HCT116 (cell line): ENCODE measurements at regions not wholly inside any gene's neighbourhood (a gene's known extent, or its start where the extent isn't known, plus 50 kb on each side); places are given as distances from the start of the nearest gene placed in this dataset.

ENCODE experiments used
- ATAC-seq: fragments of 200-7000 bp; cut with Tn5 transposase; 2 replicates; pipeline ENCODE4 v1.9.1; 2020; ENCODE audit warnings: mild to moderate bottlenecking, moderate library complexity
- BruUV-seq: library from RNA; stranded (reverse); fragments of 400-500 nt; replicated peaks from 2 replicates; lab custom pipeline; 2021; lab: Mats Ljungman, UMichigan
- CTCF ChIA-PET: fragments of 300-600 bp; sonication (Branson Sonifier 250); formaldehyde crosslinking; loops from one replicate; lab custom pipeline; 2021; ENCODE audit warnings: antibody characterized with exemption; lab: Charles Lee
- POLR2A ChIA-PET: fragments of 300-600, 350-600 bp; sonication (Branson Sonifier 250); formaldehyde crosslinking; loops from one replicate; lab custom pipeline; 2021; ENCODE audit warnings: antibody characterized with exemption; lab: Charles Lee
- RAD21 ChIA-PET, 2 experiments: fragments of 300-600 bp; sonication (Branson Sonifier 250); formaldehyde crosslinking; loops; one replicate each; lab custom pipeline; 2023; ENCODE audit warnings: low total read pairs in 2 of 2; ENCODE audit not compliant: uncharacterized antibody in 2 of 2, unreplicated experiment in 2 of 2, low non-redundant PET in 1 of 2; lab: Charles Lee
- DNase-seq: peaks from one replicate; pipeline ENCODE4 v3.0.0-alpha.2; 2010; ENCODE audit warnings: low read depth, low spot score
- H2AFZ ChIP-seq: fragments of 200-600 bp; shearing (Covaris generic), sonication (generic); 2 replicates; pipeline ENCODE4 v1.6.1; 2017; ENCODE audit warnings: low read depth, mixed run types, mixed read lengths, antibody characterized with exemption, low read length; ENCODE audit not compliant: poor library complexity, severe bottlenecking
- H3K27ac ChIP-seq: 2 replicates; pipeline ENCODE4 v1.5.1; 2012; ENCODE audit warnings: low read depth, low read length
- H3K27me3 ChIP-seq: fragments of 200-600 bp; sonication (generic); 2 replicates; pipeline ENCODE4 v1.6.1; 2016; ENCODE audit warnings: mixed run types, low read length, mixed read lengths; ENCODE audit not compliant: insufficient read depth
- H3K36me3 ChIP-seq, 2 experiments: fragments of 200-500 bp in 1 of 2; fragments of 200-600 bp in 1 of 2; sonication (Bioruptor generic) in 1 of 2; sonication (generic) in 1 of 2; 2 replicates each; pipeline versions ENCODE4 v1.5.1 to v1.6.1; 2014 to 2016; ENCODE audit warnings: low read length in 2 of 2, inconsistent platforms in 1 of 2, mixed read lengths in 1 of 2, mixed run types in 1 of 2; ENCODE audit not compliant: insufficient read depth in 2 of 2, control insufficient read depth in 1 of 2
- H3K4me1 ChIP-seq, 2 experiments: fragments of 200-600 bp in 1 of 2; sonication (generic) in 1 of 2; 2 replicates each; pipeline versions ENCODE4 v1.5.1 to v1.6.1; 2012 to 2017; ENCODE audit warnings: low read length in 2 of 2, inconsistent platforms in 1 of 2, mild to moderate bottlenecking in 1 of 2, mixed read lengths in 1 of 2, mixed run types in 1 of 2, moderate library complexity in 1 of 2; ENCODE audit not compliant: insufficient read depth in 2 of 2, control insufficient read depth in 1 of 2
- H3K4me2 ChIP-seq: fragments of 200-600 bp; sonication (generic); 2 replicates; pipeline ENCODE4 v1.6.1; 2017; ENCODE audit warnings: mixed run types, low read length, mixed read lengths
- H3K4me3 ChIP-seq, 2 experiments: fragments of 200-600 bp in 1 of 2; sonication (generic) in 1 of 2; replicated peaks in 1 of 2; 2 replicates each; pipeline ENCODE4 v1.5.1; 2011 to 2016; ENCODE audit warnings: low read length in 2 of 2, control low read depth in 1 of 2, low read depth in 1 of 2, mild to moderate bottlenecking in 1 of 2, mixed read lengths in 1 of 2, mixed run types in 1 of 2
- H3K79me2 ChIP-seq: fragments of 200-600 bp; sonication (generic); 2 replicates; pipeline ENCODE4 v1.6.1; 2017; ENCODE audit warnings: mild to moderate bottlenecking, mixed run types, low read length, moderate library complexity, mixed read lengths; ENCODE audit not compliant: insufficient read depth
- H3K9ac ChIP-seq: fragments of 200-600 bp; sonication (generic); 2 replicates; pipeline ENCODE4 v1.6.1; 2016; ENCODE audit warnings: low read length, mixed read lengths
- H3K9me2 ChIP-seq: fragments of 200-600 bp; sonication (generic), shearing (Covaris generic); 2 replicates; pipeline ENCODE4 v1.6.1; 2017; ENCODE audit warnings: mixed run types, mild to moderate bottlenecking, moderate library complexity; ENCODE audit not compliant: insufficient read depth
- H3K9me3 ChIP-seq, 2 experiments: fragments of 200-500 bp in 1 of 2; fragments of 200-600 bp in 1 of 2; sonication (Bioruptor generic) in 1 of 2; sonication (generic) in 1 of 2; 2 replicates each; pipeline ENCODE4 v1.6.1; 2014 to 2017; ENCODE audit warnings: low read length in 2 of 2, mixed read lengths in 2 of 2, inconsistent platforms in 1 of 2, low read depth in 1 of 2, mild to moderate bottlenecking in 1 of 2, mixed run types in 1 of 2, moderate library complexity in 1 of 2; ENCODE audit not compliant: control insufficient read depth in 1 of 2, insufficient read depth in 1 of 2
- H4K20me1 ChIP-seq: fragments of 200-600 bp; sonication (generic), shearing (Covaris generic); 2 replicates; pipeline ENCODE4 v1.6.1; 2017; ENCODE audit warnings: mixed run types, mild to moderate bottlenecking, moderate library complexity; ENCODE audit not compliant: insufficient read depth
- ATF3 ChIP-seq: IDR thresholded peaks from 2 replicates; pipeline ENCODE4 v1.6.1; 2012
- ELF1 ChIP-seq: IDR thresholded peaks from 2 replicates; pipeline ENCODE4 v1.6.1; 2012; ENCODE audit warnings: low read depth, borderline replicate concordance
- FOSL1 ChIP-seq: IDR thresholded peaks from 2 replicates; pipeline ENCODE4 v1.6.1; 2012; ENCODE audit warnings: low read depth
- JUND ChIP-seq: IDR thresholded peaks from 2 replicates; pipeline ENCODE4 v1.6.1; 2012
- RAD21 ChIP-seq: IDR thresholded peaks from 2 replicates; pipeline ENCODE4 v1.6.1; 2012; ENCODE audit warnings: low read depth, mild to moderate bottlenecking
- SIN3A ChIP-seq: IDR thresholded peaks from 2 replicates; pipeline ENCODE4 v1.6.1; 2012; ENCODE audit warnings: low read depth
- YY1 ChIP-seq: IDR thresholded peaks from 2 replicates; pipeline ENCODE4 v1.6.1; 2011; ENCODE audit warnings: low read length, low read depth, moderate library complexity, mild to moderate bottlenecking; ENCODE audit not compliant: insufficient replicate concordance; ENCODE audit errors: extremely low read depth
- intact Hi-C: fragments of 100-400 bp; cut with micrococcal nuclease; formaldehyde crosslinking; loops from 2 replicates; pipeline ENCODE4 v1.10.0; 2022
- TF ChIP-seq, protein P1 (sequence below): IDR thresholded peaks from 2 replicates; pipeline ENCODE4 v1.6.1; 2011; ENCODE audit warnings: mild to moderate bottlenecking, low read length, moderate library complexity; ENCODE audit not compliant: insufficient replicate concordance; ENCODE audit errors: extremely low read depth

- ATAC-seq (no peak), DNase-seq (no peak)
- Histone ChIP-seq H3K79me2 (no peaks in the 10 kb centered on the region), H2AFZ (no peak overlapping the region), H3K9me2 (no peaks in the 10 kb centered on the region), H3K9ac (no peak overlapping the region), H3K9me3 (no peaks in the 10 kb centered on the region), H3K27me3 (peaks cover 58% of the 10 kb centered on the region), H3K4me3 (no peak overlapping the region), H3K36me3 (no peaks in the 10 kb centered on the region), H3K4me2 (no peak overlapping the region), H3K4me1 (no peaks in the 10 kb centered on the region), H4K20me1 (no peaks in the 10 kb centered on the region), H3K27ac (no peak overlapping the region)
- no TSS peak for BruUV-seq
- CTCF ChIA-PET, result no interaction called here
- TF ChIP-seq SIN3A (no peak), RAD21 (no peak), ATF3 (no peak), JUND (no peak), ELF1 (no peak)
- TF ChIP-seq, protein P1, sequence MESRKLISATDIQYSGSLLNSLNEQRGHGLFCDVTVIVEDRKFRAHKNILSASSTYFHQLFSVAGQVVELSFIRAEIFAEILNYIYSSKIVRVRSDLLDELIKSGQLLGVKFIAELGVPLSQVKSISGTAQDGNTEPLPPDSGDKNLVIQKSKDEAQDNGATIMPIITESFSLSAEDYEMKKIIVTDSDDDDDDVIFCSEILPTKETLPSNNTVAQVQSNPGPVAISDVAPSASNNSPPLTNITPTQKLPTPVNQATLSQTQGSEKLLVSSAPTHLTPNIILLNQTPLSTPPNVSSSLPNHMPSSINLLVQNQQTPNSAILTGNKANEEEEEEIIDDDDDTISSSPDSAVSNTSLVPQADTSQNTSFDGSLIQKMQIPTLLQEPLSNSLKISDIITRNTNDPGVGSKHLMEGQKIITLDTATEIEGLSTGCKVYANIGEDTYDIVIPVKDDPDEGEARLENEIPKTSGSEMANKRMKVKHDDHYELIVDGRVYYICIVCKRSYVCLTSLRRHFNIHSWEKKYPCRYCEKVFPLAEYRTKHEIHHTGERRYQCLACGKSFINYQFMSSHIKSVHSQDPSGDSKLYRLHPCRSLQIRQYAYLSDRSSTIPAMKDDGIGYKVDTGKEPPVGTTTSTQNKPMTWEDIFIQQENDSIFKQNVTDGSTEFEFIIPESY, result no peak
- POLR2A ChIA-PET, result no interaction called here
- intact Hi-C loops, result no loop called here
- RAD21 ChIA-PET, result interaction anchor here in 1 of 2 experiments (0.5 kb wide), 1 partner anchor 268 kb away, joined by 3 read pairs; no protein-coding TSS in a partner anchor
Observed at GRCh38 chr16:86934581-86935375, 356.4 kb downstream of the FOXL1 start.

DNA sequence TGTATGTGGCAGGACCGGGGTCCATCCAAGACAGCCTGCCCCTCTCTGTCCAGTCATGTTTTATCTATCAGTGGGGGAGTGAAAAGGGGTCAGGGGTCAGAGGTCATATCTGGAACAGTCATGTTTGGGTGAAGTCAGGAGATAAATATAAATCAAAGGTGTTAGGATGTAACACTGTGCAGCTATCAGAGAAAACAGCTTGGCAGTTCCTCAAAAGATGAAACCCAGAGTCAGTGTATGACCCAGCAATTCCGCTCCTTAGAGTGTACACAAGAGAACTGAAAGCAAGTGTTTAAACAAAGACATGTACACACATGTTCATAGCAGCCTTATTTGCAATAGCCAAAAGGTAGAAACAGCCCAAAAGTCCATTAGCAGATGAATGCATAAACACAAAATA is 361.3 kb downstream of the FOXL1 start:
- Histone ChIP-seq H3K27ac (no peak overlapping the region), H3K36me3 (no peaks in the 10 kb centered on the region), H3K9me2 (no peaks in the 10 kb centered on the region), H2AFZ (no peak overlapping the region), H3K9ac (no peak overlapping the region), H3K4me2 (no peak overlapping the region), H3K27me3 (peaks cover 46% of the 10 kb centered on the region), H3K9me3 (no peaks in the 10 kb centered on the region), H4K20me1 (no peaks in the 10 kb centered on the region), H3K4me3 (no peak overlapping the region), H3K4me1 (no peaks in the 10 kb centered on the region), H3K79me2 (no peaks in the 10 kb centered on the region)
- intact Hi-C loops, result no loop called here
- TF ChIP-seq ATF3, result no peak
- TF ChIP-seq, protein P1, result no peak
- no peak for TF ChIP-seq FOSL1
- no peak for TF ChIP-seq YY1
- ChIA-PET CTCF (no interaction called here), RAD21 (no interaction called here), POLR2A (no interaction called here)
- DNase-seq (no peak), ATAC-seq (no peak)
- BruUV-seq, result no TSS peak
